ENCODE measurements at regions not wholly inside any gene's neighbourhood (a gene's known extent, or its start where the extent isn't known, plus 50 kb on each side); places are given as distances from the start of the nearest gene placed in this dataset.

DNA sequence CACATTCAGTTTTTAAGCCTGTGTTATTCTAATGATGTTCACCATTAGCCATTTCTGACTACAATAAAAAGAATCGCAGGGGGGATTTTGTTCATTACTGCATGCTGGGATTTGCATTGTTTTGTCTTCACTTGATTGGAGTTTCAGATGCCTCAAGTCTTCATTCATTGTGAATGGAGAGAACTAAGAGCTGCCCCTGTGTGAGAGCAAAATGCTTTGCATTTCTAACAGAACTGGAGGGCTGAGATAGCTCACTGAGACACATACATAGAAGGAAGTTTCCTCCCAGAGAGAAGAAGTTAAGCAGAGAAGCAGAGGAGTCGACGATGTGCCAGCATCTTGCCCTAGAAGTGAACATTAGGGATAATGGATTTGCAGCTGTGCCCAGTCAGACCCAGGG lies 113.5 kb upstream of the GATB start:
- no peak for DNase-seq (ENCODE audit: low read depth, low spot score)
- TF ChIP-seq ZNF622 (IDR thresholded peaks at IDR 0.05) (no peak), ASH2L (IDR thresholded peaks at IDR 0.05; ENCODE audit: borderline replicate concordance, low read depth) (no peak), TCF3 (IDR thresholded peaks at IDR 0.05; ENCODE audit: borderline replicate concordance, insufficient read depth, low read depth, low read length) (no peak), JUND (IDR thresholded peaks at IDR 0.05; ENCODE audit: low read depth, low read length) (no peak), BMI1 (IDR thresholded peaks at IDR 0.05; ENCODE audit: borderline replicate concordance) (no peak), ZNF274 (IDR thresholded peaks at IDR 0.05; ENCODE audit: insufficient read depth, insufficient read length) (no peak), DPF2 (IDR thresholded peaks at IDR 0.05) (no peak), CBFB (IDR thresholded peaks at IDR 0.05; ENCODE audit: low read depth) (no peak), MYB (IDR thresholded peaks at IDR 0.05; ENCODE audit: borderline replicate concordance, low read depth, low read length) (no peak), WRNIP1 (IDR thresholded peaks at IDR 0.05; ENCODE audit: borderline replicate concordance, low read depth, low read length) (no peak), ELK1 (IDR thresholded peaks at IDR 0.05; ENCODE audit: low read depth, low read length) (no peak)
- TF ChIP-seq, protein P1, sequence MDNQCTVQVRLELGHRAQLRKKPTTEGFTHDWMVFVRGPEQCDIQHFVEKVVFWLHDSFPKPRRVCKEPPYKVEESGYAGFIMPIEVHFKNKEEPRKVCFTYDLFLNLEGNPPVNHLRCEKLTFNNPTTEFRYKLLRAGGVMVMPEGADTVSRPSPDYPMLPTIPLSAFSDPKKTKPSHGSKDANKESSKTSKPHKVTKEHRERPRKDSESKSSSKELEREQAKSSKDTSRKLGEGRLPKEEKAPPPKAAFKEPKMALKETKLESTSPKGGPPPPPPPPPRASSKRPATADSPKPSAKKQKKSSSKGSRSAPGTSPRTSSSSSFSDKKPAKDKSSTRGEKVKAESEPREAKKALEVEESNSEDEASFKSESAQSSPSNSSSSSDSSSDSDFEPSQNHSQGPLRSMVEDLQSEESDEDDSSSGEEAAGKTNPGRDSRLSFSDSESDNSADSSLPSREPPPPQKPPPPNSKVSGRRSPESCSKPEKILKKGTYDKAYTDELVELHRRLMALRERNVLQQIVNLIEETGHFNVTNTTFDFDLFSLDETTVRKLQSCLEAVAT (IDR thresholded peaks at IDR 0.05) = no peak
- POLR2A ChIA-PET = interaction anchor here (0.6 to 1.2 kb wide), 3 partner anchors 13 to 132 kb away, joined by 3 read pairs; no protein-coding TSS in a partner anchor
- Histone ChIP-seq H3K79me2 (ENCODE audit: control insufficient read depth, insufficient read depth, low read length) (no peaks in the 10 kb centered on the region), H3K9ac (ENCODE audit: control insufficient read depth, insufficient read depth, low read length) (no peak overlapping the region), H3K36me3 (ENCODE audit: control insufficient read depth in 2 of 2, insufficient read depth in 2 of 2, low read length in 1 of 2) (no peaks in the 10 kb centered on the region), H3K4me2 (ENCODE audit: control insufficient read depth, insufficient read depth) (no peak overlapping the region), H3K9me3 (replicated peaks; ENCODE audit: control insufficient read depth, insufficient read depth, low read length) (no peaks in the 10 kb centered on the region), H3K27me3 (replicated peaks in 1 of 2; ENCODE audit: control insufficient read depth in 2 of 2, insufficient read depth in 2 of 2, low read length in 1 of 2) (no peaks in the 10 kb centered on the region), H2AFZ (ENCODE audit: control insufficient read depth, low read depth, low read length) (no peak overlapping the region), H3K4me3 (no peak overlapping the region), H4K20me1 (ENCODE audit: control insufficient read depth, insufficient read depth) (no peaks in the 10 kb centered on the region), H3K4me1 (ENCODE audit: control insufficient read depth, insufficient read depth, low read length) (peaks cover 3% of the 10 kb centered on the region; the same call in 1 of the 2 replicates), H3K27ac (ENCODE audit: control insufficient read depth, insufficient read depth) (no peak overlapping the region)
- BruUV-seq (replicated peaks) = no TSS peak
- intact Hi-C loops (cut with micrococcal nuclease; ENCODE audit: unreplicated experiment) = no loop called here
- WGBS (ENCODE audit: insufficient coverage, insufficient replicate concordance, low lambda C conversion rate, missing lambda C conversion rate) = 36% methylated on average over 3 of the region's 3 CpGs
- SMC1A ChIA-PET (ENCODE audit: uncharacterized antibody, unreplicated experiment) = no interaction called here
- in situ Hi-C loops (cut with MboI) = no loop called here
- no peak for ATAC-seq
- CTCF ChIA-PET = no interaction called here
- no peak for FAIRE-seq
- RAD21 ChIA-PET (ENCODE audit: unreplicated experiment) = no interaction called here

All from GM12878 (cell line).